Brain microvascular endothelial cell (primary cell): ENCODE measurements at regions not wholly inside any gene's neighbourhood (a gene's known extent, or its start where the extent isn't known, plus 50 kb on each side); places are given as distances from the start of the nearest gene placed in this dataset.

Experiments
- DNase-seq: peaks from one replicate; pipeline ENCODE4 v3.0.0-alpha.2; 2020
- H3K27ac ChIP-seq: fragments of 250-450 bp; sonication (Bioruptor Pico); 2 replicates; pipeline ENCODE4 v1.5.1; 2020; ENCODE audit warnings: mild to moderate bottlenecking, moderate library complexity
- H3K27me3 ChIP-seq: fragments of 250-450 bp; sonication (Bioruptor Pico); replicated peaks from 2 replicates; pipeline ENCODE4 v1.5.1; 2020; ENCODE audit warnings: mild to moderate bottlenecking
- H3K36me3 ChIP-seq: fragments of 250-450 bp; sonication (Bioruptor Pico); replicated peaks from 2 replicates; pipeline ENCODE4 v1.5.1; 2020; ENCODE audit warnings: mild to moderate bottlenecking
- H3K4me3 ChIP-seq: 2 replicates; pipeline ENCODE4 v1.5.1; 2011; ENCODE audit warnings: low read depth, mild to moderate bottlenecking, control low read depth, low read length, moderate library complexity
- in situ Hi-C: cut with HindIII; loops from 2 replicates; pipeline ENCODE4 v1.10.0; 2017; ENCODE audit warnings: low sequenced_read_pairs, low pct_ligation_motif_present
- TF ChIP-seq, protein P1 (sequence below): IDR thresholded peaks from 2 replicates; pipeline ENCODE4 v1.5.1; 2011; ENCODE audit warnings: low read depth, mild to moderate bottlenecking, moderate library complexity, low read length, control low read depth, inconsistent platforms; ENCODE audit errors: missing control alignments

GRCh38 chr4:4779054-4779453 is 80.4 kb upstream of the MSX1 start:
- TF ChIP-seq, protein P1, sequence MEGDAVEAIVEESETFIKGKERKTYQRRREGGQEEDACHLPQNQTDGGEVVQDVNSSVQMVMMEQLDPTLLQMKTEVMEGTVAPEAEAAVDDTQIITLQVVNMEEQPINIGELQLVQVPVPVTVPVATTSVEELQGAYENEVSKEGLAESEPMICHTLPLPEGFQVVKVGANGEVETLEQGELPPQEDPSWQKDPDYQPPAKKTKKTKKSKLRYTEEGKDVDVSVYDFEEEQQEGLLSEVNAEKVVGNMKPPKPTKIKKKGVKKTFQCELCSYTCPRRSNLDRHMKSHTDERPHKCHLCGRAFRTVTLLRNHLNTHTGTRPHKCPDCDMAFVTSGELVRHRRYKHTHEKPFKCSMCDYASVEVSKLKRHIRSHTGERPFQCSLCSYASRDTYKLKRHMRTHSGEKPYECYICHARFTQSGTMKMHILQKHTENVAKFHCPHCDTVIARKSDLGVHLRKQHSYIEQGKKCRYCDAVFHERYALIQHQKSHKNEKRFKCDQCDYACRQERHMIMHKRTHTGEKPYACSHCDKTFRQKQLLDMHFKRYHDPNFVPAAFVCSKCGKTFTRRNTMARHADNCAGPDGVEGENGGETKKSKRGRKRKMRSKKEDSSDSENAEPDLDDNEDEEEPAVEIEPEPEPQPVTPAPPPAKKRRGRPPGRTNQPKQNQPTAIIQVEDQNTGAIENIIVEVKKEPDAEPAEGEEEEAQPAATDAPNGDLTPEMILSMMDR: no peak
- Histone ChIP-seq H3K4me3 (no peak overlapping the region), H3K27ac (no peak overlapping the region), H3K36me3 (no peaks in the 10 kb centered on the region), H3K27me3 (no peaks in the 10 kb centered on the region)
- DNase-seq: no peak
- in situ Hi-C loops: no loop called here

DNA sequence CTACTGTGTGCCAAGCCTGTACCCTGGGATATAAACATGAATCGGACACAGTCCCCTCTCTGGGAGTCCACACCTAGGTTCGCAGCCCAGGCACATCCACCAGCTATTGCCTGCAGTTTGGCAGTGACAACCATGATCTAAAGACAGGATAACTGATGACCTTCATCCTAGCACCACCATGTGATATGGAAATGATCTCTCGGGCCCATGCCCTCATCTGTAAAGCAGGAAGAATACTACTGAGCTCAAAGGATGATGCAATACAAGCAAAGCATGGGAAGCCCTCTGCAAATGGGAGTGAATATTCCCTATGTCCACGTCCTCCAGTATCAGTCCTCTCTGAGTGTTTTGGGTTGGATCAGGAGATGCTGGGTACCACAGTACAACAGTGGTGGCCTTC is 80.9 kb upstream of the MSX1 start:
- H3K27me3 ChIP-seq: no peaks in the 10 kb centered on the region
- DNase-seq: no peak
- no peak overlapping the region for H3K27ac ChIP-seq
- no peaks in the 10 kb centered on the region for H3K36me3 ChIP-seq
- TF ChIP-seq, protein P1: no peak
- no peak overlapping the region for H3K4me3 ChIP-seq
- in situ Hi-C loops: no loop called here

GRCh38 chr4:4776934-4777333 is 82.5 kb upstream of the MSX1 start:
- Histone ChIP-seq H3K27me3 (no peaks in the 10 kb centered on the region), H3K4me3 (no peak overlapping the region), H3K27ac (no peak overlapping the region), H3K36me3 (no peaks in the 10 kb centered on the region)
- TF ChIP-seq, protein P1: no peak
- DNase-seq: no peak
- in situ Hi-C loops: no loop called here

- in situ Hi-C loops: no loop called here
- H3K36me3 ChIP-seq: no peaks in the 10 kb centered on the region
- TF ChIP-seq, protein P1: no peak
- no peaks in the 10 kb centered on the region for H3K27me3 ChIP-seq
- DNase-seq: no peak
- H3K4me3 ChIP-seq: no peak overlapping the region
- H3K27ac ChIP-seq: no peak overlapping the region
Observed at GRCh38 chr4:4776335-4776734, 83.1 kb upstream of the MSX1 start.

DNA sequence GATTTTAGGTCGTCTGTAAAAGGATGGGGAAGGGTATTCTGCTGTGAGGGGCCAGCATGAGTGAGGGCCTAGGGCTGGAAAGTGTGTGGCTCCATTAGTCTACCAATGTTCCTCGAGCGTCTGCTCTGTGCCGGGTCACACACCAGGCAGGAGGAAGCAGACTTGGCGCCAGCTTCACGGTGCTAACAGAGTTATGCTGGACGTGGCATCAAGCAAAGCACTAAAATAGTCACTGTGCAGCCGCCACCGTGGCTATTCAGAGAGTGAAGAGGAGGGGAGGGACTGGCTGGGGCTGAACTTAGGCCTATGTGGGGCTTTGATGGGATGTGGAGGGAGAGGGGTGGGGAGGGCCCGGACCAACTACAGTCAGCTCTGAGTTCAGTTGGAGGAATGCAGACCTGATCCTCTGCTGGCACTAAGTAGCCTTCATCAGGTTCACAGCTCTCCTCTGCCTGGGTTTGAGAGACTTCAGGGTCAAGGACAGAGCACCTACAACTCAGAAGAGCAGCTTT is 83.9 kb upstream of the MSX1 start:
- DNase-seq: no peak
- H3K36me3 ChIP-seq: no peaks in the 10 kb centered on the region
- no peak overlapping the region for H3K27ac ChIP-seq
- no peak overlapping the region for H3K4me3 ChIP-seq
- no peaks in the 10 kb centered on the region for H3K27me3 ChIP-seq
- TF ChIP-seq, protein P1: no peak
- in situ Hi-C loops: no loop called here

DNA sequence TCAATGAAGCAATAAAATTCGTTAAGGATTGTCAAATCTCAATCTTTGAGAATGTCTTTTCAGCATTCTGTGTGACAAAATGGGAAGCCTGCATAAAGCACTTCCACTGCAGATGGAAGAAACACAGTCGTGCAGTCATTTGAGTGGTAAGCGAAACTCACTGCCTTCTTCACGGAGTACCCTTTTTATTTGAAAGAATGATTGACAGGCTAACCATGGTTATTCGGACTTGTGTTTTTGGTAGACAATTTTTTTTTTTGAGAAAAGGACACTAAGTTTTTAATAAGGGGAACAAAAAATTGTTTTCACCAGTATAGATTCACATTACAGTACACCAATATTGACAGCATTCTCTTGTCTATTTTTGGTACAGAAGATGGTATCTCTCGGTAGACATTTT is 86.9 kb upstream of the MSX1 start:
- in situ Hi-C loops: no loop called here
- no peak overlapping the region for H3K27ac ChIP-seq
- no peaks in the 10 kb centered on the region for H3K27me3 ChIP-seq

More for the DNA sequence above, 86.9 kb upstream of the MSX1 start:
- no peaks in the 10 kb centered on the region for H3K36me3 ChIP-seq
- DNase-seq: no peak
- TF ChIP-seq, protein P1: no peak
- no peak overlapping the region for H3K4me3 ChIP-seq
